ENCODE measurements at regions not wholly inside any gene's neighbourhood (a gene's known extent, or its start where the extent isn't known, plus 50 kb on each side); places are given as distances from the start of the nearest gene placed in this dataset.

DNA sequence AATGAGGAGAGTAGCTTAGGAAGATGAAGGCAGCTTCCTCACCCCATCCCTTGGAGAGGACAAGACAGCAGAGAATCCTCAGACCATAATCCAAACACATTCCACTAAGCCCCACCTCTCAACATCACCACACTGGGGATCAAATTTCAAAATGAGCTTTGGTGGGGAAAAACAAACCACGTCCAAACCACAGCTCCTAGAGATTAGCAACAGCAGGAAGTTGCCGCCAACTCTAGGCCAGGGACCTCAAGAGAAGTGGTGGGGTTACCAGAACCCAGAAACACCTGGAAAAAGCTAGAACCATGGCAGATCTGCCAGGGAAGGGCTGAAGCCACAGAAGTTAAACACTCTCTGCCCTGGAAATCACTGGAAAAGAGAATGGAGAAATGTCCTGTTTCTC lies 571.6 kb downstream of the HS3ST4 start:
- TF ChIP-seq EZH2phosphoT487 (IDR thresholded peaks at IDR 0.05; ENCODE audit: borderline replicate concordance, low read length) (no peak), CTCF (IDR thresholded peaks at IDR 0.05; ENCODE audit: low read depth, low read length, poor library complexity, severe bottlenecking) (no peak)
